HG03103 (cell line): ENCODE measurements at regions not wholly inside any gene's neighbourhood (a gene's known extent, or its start where the extent isn't known, plus 50 kb on each side); places are given as distances from the start of the nearest gene placed in this dataset.

Source experiments
- ATAC-seq: cut with Tn5 transposase; IDR thresholded peaks from one replicate; pipeline ENCODE4 v1.9.1; 2021; ENCODE audit warnings: low read depth; ENCODE audit not compliant: unreplicated experiment

GRCh38 chr5:86768699-86769202 lies 151.0 kb downstream of the COX7C start:
- ATAC-seq, result no peak

DNA sequence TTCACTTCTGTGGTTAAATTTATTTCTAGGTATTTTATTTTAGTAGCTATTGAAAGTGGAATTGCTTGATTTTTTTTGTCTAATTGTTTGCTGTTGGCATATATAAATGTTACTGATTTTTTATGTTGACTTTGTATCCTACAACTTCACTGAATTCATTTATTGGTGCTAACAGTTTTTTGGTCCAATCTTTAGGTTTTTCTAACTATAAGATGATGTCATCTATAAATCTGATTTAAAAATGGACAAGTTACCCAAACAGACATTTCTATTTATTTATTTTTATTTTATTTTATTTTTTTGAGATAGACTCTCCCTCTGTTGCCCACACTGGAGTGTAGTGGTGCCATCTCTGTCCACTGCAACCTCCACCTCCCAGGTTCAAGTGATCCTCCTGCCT lies 162.3 kb downstream of the COX7C start:
- no peak for ATAC-seq

DNA sequence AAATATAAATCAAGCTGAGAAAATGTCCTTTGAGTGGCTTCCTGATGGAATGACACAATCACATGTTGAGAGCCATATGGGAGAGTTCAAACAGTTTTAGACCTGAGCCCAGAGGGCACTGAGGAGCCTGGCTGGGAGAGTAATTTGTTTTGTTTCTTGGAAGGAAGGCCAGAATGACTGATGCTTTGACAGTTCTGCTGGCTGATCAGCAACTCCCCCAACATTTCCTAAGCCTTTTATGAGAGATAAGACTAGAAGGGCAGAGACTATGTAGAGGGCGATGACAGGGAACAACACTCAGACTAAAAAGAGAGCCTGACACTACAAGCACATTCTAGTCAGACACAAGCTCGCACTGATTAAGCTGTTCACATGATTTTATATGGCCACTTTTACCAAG lies 169.2 kb downstream of the COX7C start:
- no peak for ATAC-seq

GRCh38 chr5:86795659-86796058 lies 177.9 kb downstream of the COX7C start:
- no peak for ATAC-seq

DNA sequence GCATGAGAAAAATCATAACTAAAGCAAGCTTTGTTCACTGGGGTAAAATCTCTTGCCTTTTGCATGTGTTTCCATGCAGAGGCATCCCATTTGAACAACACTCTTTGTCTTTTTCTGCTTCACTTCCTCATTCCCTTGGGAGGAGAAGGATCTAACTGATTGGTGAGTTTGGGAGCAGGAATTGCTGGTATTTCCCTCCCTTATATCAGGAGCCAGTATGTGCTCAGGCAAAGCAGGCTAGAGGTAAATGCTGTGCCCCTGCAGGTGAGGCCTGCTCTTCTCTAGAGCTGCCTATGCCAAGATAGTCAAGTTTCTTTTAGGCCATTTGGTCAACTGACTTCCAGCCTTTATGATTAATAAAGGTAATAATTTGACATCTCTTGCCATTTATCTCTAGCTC lies 179.9 kb downstream of the COX7C start:
- no peak for ATAC-seq

DNA sequence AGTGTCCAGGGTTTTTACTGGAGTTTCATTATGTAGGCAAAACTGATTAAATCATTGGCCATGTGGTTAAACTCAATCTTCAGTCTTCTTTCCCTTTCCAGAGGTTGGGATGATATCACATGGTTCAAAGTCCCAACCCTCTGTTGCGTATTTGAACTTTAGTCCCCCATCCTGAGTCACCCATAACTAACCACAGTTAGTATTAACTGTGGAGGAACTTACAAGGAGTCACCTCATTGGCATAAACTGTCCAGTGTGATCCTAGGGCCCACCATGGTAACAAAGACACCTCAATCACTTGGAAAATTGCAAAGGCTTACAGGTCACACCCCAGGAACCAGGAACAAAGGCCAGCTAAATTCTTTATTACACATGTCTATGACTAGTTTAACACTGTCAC lies 188.5 kb downstream of the COX7C start:
- ATAC-seq, result no peak

DNA sequence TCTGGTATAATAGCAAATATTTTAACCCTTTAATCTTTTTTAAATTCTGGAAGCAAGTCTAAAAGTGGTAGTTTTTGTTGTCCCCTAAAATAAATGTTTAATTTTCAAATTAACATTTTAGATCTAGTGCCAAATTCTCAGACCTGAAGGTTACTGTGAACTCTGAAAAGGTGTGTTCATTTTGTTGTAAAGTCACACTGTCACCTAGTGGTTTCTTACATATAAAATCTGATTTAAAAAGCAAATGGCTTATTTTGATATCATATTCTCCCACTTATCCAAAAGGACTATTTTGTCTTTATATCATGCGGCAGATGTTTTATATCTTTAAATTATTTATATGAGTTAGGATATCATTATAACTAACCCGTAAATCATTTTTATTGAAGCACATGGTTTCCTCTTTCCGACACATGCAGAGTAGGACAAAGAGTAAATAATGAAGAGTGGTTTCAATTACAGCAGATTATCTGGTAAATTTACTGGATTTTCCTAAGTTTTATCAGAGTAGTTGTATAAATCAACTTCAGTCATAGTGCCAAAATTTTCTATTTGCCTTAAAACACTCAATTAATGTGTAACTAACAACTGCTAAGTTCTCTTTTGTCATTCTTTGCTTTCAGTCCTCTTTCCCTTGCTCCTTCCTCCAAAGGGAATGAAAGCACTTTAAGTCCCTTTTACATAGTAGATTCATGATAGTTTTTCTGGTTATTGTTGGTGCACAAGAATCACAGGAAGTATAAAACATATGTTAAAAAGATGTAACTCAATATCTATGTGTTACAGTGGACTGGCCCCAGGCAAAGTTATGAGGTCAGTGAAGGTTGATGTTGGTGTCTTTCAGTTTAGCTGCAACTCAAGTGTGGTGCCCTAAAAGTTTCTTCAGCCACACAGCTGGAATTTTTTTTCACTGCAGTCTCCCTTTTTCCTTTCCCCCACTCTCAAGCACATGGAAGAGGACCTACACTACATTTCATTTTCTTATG lies 189.6 kb downstream of the COX7C start:
- no peak for ATAC-seq

DNA sequence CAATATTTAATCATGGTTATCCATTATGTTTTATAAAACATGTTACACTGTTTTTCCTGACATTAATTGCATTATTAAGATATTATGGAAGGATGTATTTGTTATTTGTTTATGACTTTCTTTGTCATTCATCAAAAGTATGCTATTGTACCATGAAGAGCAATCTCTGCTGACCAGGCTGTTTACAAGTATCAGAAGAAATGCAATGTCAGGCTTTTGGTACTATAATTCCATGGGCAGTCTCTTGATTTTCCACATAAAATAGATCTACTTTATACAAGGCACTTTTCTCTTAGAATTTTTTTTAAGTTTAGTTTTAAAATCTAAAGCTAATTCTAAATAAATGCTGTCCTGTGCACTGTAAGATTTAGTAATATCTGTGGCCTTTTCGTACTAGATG lies 196.6 kb downstream of the COX7C start:
- no peak for ATAC-seq

- no peak for ATAC-seq
Observed at GRCh38 chr5:86814907-86815306, 197.2 kb downstream of the COX7C start.

GRCh38 chr5:86824637-86825036 lies 206.9 kb downstream of the COX7C start:
- ATAC-seq, result no peak

DNA sequence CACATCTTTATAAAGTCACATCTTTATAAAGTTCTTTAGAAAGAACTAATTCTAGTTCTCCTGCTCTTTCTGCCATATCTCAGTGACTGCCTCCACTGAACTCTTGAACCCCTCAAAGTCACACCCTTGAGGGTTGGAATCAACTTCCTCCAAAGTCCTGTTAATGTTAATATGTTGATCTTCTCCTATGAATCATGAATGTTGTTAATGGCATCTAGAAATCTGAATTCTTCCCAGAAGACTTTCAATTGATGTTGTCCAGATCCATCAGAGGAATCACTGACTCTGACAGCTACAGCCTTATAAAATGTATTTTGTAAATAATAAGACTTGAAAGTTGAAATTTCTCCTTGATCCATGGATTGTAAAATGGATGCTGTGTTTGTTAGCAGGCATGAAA lies 213.4 kb downstream of the COX7C start:
- ATAC-seq, result no peak

GRCh38 chr5:86833868-86834267 lies 216.1 kb downstream of the COX7C start:
- ATAC-seq, result no peak

DNA sequence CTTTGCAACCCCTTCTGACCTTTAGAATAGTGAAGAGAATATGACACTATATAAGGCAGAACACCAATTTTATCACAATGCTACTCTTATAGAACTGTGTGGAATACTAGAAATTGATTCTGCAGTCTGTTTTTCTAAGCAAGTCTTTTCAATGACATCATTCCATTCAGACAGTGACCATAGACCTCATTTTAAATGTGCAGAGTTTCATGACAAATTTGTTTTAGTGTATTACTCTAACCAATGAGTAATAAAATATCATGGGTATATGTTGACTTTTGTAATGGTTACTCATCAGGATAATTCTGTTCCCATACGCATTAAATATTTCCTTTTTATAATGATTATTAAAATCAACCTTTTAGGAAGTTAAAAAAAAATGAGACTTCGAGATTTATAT lies 219.9 kb downstream of the COX7C start:
- no peak for ATAC-seq

- ATAC-seq, result no peak
Observed at GRCh38 chr5:86838083-86838482, 220.3 kb downstream of the COX7C start.

DNA sequence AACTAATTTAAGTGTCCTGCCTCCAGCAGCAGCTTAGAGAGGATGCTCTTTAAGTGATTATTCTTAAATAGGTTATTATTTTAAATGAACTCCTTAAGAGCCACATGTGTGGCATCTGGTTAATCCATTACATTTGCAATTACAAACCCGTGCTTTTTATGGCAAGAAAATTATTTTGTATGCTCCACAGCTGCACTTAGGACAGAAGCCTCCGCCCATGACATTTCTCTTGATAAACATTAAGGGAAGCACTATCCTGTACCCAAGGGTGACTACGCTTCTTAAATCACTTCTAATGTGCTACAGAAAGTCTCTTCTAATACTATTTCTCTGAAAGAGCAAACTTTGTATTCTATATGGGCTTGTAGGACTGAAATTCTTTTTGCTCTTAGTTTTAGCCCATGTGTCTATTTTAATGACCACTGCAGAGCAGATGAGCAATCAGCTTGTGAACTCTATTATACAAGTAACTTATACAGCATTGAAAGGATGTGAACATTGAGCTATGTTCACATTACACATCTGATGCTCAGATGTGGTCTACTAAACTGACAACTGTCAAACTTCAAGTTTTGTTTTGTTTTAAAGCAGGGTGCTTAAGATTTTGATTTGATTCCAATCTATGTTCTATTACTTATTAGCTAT lies 223.4 kb downstream of the COX7C start:
- ATAC-seq, result no peak

DNA sequence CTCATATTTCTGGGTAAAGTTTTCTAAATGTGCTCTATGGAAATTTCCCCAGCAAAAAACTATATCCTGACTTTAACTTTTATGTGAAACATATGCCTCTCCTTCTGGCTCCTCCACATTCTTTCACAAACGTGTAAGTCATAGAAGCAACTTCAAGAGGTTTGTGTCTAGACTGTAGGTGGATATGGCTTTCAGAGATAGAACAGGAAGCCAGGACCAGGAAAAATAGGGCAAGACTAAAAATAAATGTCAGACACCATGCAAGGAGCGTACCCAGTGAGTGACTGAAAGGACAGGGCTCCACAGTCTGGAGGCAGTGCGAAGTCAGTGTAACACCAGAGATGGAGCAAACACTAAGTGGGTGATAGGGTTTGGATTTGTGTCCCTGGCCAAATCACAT lies 240.7 kb downstream of the COX7C start:
- ATAC-seq, result no peak

- no peak for ATAC-seq
Observed at GRCh38 chr5:86861512-86861911, 243.8 kb downstream of the COX7C start.

DNA sequence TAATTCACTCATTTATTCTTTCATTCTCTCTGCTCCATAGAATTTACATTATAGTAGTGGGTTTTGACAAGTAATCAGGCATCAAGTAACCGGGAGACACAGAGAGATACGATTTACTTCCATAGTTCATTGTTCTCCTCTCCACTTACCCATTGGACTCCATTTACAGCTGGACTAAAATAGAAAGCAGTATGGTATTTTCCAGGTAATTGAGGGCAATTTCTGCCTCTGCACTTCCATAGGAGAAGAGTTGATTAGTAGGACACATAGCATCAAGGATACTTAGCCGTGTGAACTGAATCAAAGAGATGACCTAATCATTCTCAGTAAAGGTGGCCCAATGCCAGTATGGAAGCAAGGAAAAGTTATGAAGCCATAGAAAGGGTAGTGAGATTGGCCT lies 244.4 kb downstream of the COX7C start:
- no peak for ATAC-seq

DNA sequence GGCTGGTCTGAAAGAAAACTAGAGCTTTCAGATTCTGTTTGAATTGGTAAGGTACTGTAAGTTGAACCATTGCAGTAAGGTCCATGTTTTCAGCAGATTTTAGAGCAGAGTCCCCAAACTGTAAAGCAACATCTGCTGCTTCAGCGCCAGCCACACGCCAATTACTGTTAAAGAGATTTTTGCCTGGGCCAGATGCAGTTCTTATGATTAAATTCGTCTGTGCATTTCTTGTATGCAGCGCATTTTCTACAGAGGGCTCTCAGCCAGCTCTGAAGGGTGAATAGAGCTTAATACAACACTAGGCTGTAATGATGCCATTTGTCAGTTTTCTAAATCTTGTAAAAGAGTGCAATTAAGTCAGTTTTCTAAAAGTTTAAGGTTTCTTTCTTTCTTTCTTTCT lies 246.3 kb downstream of the COX7C start:
- ATAC-seq, result no peak

GRCh38 chr5:86865256-86865785 lies 247.6 kb downstream of the COX7C start:
- ATAC-seq, result no peak

DNA sequence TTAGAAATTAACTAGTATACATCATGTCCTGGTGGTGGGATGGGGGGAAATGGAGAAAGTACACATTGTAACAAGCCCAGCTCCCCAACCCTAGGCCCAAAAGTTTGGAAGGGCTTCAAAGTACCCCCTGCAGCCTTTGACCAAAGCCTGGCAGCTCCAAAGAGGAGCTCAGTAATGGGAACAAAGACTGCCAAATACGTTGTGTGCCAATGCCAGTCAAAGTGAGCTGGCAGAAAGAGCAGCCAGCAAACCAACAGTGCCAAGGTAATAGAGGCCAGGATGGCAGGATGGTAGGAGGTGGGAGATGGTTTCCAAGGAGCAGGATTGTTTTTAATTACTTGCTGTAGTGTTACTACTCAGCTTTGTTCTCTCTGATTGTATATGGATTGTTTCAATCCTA lies 248.3 kb downstream of the COX7C start:
- ATAC-seq, result no peak

DNA sequence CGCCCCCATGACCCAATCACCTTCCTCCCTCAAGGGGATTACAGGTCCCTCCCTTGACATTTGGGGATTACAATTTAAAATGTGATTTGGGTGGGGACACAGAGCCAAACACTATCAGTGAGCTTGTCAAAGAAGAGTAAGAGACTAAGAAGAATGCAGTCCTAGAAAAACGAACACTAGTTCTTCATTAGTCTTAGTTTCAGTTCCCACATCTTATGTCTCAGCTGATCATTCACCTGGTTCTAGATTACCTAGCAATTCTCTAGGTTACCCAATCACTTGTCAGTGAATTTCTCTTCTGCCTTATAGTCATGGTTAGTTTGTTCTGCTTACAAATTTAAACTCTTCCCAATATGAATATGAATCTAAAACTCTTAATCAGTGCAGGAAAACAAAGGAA lies 251.5 kb downstream of the COX7C start:
- ATAC-seq, result no peak
